Peyer's patch (tissue), 4 donors: ENCODE measurements at regions not wholly inside any gene's neighbourhood (a gene's known extent, or its start where the extent isn't known, plus 50 kb on each side); places are given as distances from the start of the nearest gene placed in this dataset.

Source experiments
- POLR2A ChIP-seq, 2 donors: fragments of 450-650 bp; IDR thresholded peaks; one replicate each; pipeline ENCODE4 v1.5.1; 2017; ENCODE audit warnings: antibody characterized with exemption in 2 of 2, mild to moderate bottlenecking in 2 of 2, moderate library complexity in 2 of 2
- TF ChIP-seq, protein P1 (sequence below), 6 experiments: fragments of 450-650 bp in 4 of 6; fragments of 200-600 bp in 2 of 6; sonication (generic) in 1 of 6; IDR thresholded peaks; one replicate each; pipeline ENCODE4 v1.5.1; 2017 to 2019; ENCODE audit warnings: antibody characterized with exemption in 6 of 6, mild to moderate bottlenecking in 3 of 6, moderate library complexity in 1 of 6

DNA sequence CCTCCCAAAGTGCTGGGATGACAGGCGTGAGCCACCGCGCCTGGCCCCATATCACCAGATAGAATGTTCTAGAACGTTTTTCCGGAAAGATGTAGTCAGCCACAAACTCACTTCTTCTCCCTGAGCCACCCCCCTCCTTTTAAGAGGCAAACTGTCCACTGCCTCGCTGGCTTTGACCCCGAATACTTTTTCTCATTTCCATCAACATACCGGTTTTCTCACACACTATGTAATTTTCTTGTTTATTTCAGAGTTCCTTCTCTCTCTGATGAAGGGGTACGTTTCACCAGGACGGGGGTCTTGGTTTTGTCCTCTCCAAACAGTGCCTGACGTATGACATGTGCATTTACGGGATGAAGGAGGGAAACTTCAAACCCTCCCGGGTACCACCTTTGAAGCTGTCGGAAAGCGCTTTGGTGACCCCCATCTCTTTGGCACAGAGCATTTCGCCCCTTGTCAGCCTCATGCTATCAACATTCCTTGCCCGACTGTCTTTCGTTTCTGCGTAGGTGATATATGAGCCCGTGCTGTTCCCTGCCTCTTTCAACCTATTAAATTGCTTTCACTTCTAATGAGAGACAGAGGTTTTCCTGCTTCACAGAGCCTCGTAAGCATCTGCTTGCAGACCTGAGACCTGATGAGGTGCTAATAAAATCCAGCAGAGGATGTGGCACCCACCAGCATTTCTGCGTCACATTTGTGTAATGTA, 73.8 kb downstream of the CRLF2 start:
- TF ChIP-seq, protein P1, sequence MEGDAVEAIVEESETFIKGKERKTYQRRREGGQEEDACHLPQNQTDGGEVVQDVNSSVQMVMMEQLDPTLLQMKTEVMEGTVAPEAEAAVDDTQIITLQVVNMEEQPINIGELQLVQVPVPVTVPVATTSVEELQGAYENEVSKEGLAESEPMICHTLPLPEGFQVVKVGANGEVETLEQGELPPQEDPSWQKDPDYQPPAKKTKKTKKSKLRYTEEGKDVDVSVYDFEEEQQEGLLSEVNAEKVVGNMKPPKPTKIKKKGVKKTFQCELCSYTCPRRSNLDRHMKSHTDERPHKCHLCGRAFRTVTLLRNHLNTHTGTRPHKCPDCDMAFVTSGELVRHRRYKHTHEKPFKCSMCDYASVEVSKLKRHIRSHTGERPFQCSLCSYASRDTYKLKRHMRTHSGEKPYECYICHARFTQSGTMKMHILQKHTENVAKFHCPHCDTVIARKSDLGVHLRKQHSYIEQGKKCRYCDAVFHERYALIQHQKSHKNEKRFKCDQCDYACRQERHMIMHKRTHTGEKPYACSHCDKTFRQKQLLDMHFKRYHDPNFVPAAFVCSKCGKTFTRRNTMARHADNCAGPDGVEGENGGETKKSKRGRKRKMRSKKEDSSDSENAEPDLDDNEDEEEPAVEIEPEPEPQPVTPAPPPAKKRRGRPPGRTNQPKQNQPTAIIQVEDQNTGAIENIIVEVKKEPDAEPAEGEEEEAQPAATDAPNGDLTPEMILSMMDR (IDR thresholded peaks at IDR 0.05): no peak
- TF ChIP-seq POLR2A (IDR thresholded peaks at IDR 0.05): no peak
